Neural cell (in vitro differentiated cells): ENCODE measurements at regions not wholly inside any gene's neighbourhood (a gene's known extent, or its start where the extent isn't known, plus 50 kb on each side); places are given as distances from the start of the nearest gene placed in this dataset.

ENCODE experiments used
- CTCF ChIP-seq: fragments of 450-650 bp; IDR thresholded peaks from 2 replicates; pipeline ENCODE4 v1.5.1; 2014; ENCODE audit warnings: antibody characterized with exemption, mild to moderate bottlenecking, moderate library complexity; ENCODE audit not compliant: poor library complexity, severe bottlenecking
- EP300 ChIP-seq: fragments of 450-650 bp; conservative IDR thresholded peaks from 2 replicates; pipeline ENCODE4 v1.6.1; 2014; ENCODE audit warnings: antibody characterized with exemption, mild to moderate bottlenecking, moderate library complexity; ENCODE audit not compliant: poor library complexity, severe bottlenecking
- EZH2 ChIP-seq: fragments of 200-600, 300-800 bp; shearing (Covaris generic), sonication (generic); IDR thresholded peaks from 2 replicates; pipeline ENCODE4 v1.6.1; 2014; ENCODE audit warnings: antibody characterized with exemption, low read length, borderline replicate concordance, mild to moderate bottlenecking; ENCODE audit not compliant: insufficient read depth, poor library complexity, severe bottlenecking
- MXI1 ChIP-seq: fragments of 450-650 bp; conservative IDR thresholded peaks from 2 replicates; pipeline ENCODE4 v1.6.1; 2014; ENCODE audit warnings: antibody characterized with exemption, mild to moderate bottlenecking; ENCODE audit not compliant: poor library complexity, severe bottlenecking
- POLR2AphosphoS5 ChIP-seq: IDR thresholded peaks from 2 replicates; pipeline ENCODE4 v1.6.1; 2012
- RAD21 ChIP-seq: fragments of 450-650 bp; conservative IDR thresholded peaks from 2 replicates; pipeline ENCODE4 v1.6.1; 2014; ENCODE audit warnings: antibody characterized with exemption, mild to moderate bottlenecking, moderate library complexity
- REST ChIP-seq: IDR thresholded peaks from 2 replicates; pipeline ENCODE4 v1.6.1; 2012; ENCODE audit warnings: borderline replicate concordance

GRCh38 chr3:82636177-82636576 lies 874.7 kb upstream of the GBE1 start:
- no peak for TF ChIP-seq CTCF
- no peak for TF ChIP-seq REST
- TF ChIP-seq EP300: no peak
- no peak for TF ChIP-seq EZH2
- TF ChIP-seq MXI1: no peak
- TF ChIP-seq POLR2AphosphoS5: no peak
- TF ChIP-seq RAD21: no peak
